Activated B cell treated with CpG ODN at 0.5 μM for 24 hours (primary cell): ENCODE measurements at regions not wholly inside any gene's neighbourhood (a gene's known extent, or its start where the extent isn't known, plus 50 kb on each side); places are given as distances from the start of the nearest gene placed in this dataset.

ENCODE experiments used
- ATAC-seq: fragments of 200-7000 bp; cut with Tn5 transposase; one replicate; pipeline ENCODE4 v1.10.0; 2021; ENCODE audit warnings: low read depth, mild to moderate bottlenecking, moderate library complexity
- CTCF ChIA-PET: fragments of 350-600 bp; sonication (Branson Sonifier 250); formaldehyde crosslinking; loops from one replicate; lab custom pipeline; 2021; ENCODE audit warnings: antibody characterized with exemption; lab: Charles Lee
- POLR2A ChIA-PET: fragments of 350-600 bp; sonication (Branson Sonifier 250); formaldehyde crosslinking; loops from one replicate; lab custom pipeline; 2021; ENCODE audit warnings: antibody characterized with exemption; lab: Charles Lee
- DNase-seq: peaks from one replicate; pipeline ENCODE4 v3.0.0; 2022
- H3K27ac Mint-ChIP-seq: one replicate; pipeline ENCODE4 v1.8.0; 2020; ENCODE audit warnings: mixed read lengths
- H3K27me3 Mint-ChIP-seq: one replicate; pipeline ENCODE4 v1.8.0; 2021; ENCODE audit warnings: mixed read lengths
- H3K36me3 Mint-ChIP-seq: one replicate; pipeline ENCODE4 v1.8.0; 2021; ENCODE audit warnings: low read depth, mixed read lengths
- H3K4me1 Mint-ChIP-seq: one replicate; pipeline ENCODE4 v1.8.0; 2021; ENCODE audit warnings: mixed read lengths
- H3K4me3 Mint-ChIP-seq: one replicate; pipeline ENCODE4 v1.8.0; 2020; ENCODE audit warnings: mild to moderate bottlenecking, mixed read lengths
- H3K9me3 Mint-ChIP-seq: one replicate; pipeline ENCODE4 v1.8.0; 2020; ENCODE audit warnings: mixed read lengths
- intact Hi-C: fragments of 100-400 bp; cut with micrococcal nuclease; formaldehyde crosslinking; loops from one replicate; pipeline ENCODE4 v1.15.1; 2024
- TF ChIP-seq, protein P1 (sequence below): fragments of 200-600 bp; IDR thresholded peaks from one replicate; pipeline ENCODE4 v1.8.0; 2022; ENCODE audit warnings: antibody characterized with exemption, mild to moderate bottlenecking

DNA sequence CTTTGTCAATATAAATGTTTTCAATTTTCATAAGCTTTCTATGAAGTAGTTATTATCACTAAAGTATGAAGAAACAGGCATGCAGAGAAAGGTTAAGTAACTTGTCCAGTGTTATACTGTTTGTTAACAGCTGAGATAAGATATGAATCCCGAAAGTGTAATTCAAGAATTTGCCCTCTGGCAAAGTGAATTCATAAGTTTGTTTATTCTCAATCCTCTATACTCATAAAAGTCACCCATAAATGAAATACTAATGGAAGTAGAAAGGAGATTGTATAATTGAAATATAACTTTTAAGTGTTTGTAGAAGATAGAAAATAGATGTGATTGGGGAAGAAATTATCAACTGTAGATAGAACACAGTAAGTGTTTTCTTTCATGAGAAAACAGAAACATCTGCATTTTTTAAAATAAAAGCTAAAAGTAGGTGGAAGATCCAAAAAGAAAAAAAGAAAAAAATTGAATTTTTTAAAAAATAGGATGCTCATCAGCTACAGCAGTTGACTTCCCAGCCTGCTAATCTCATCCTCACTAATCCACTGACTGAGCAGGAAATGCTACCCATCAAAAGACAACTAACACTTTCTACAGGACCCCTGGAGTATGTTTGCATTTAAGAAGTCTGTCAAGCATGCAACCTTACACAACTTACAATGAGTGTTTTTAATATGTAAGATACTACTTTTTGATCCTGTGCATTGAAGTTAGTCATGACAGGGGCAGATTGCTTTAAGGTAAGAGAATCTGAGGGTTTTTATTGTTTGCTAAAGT is 878.1 kb downstream of the SI start:
- no peaks in the 10 kb centered on the region for H3K27me3 Mint-ChIP-seq
- no peaks in the 10 kb centered on the region for H3K4me1 Mint-ChIP-seq

DNA sequence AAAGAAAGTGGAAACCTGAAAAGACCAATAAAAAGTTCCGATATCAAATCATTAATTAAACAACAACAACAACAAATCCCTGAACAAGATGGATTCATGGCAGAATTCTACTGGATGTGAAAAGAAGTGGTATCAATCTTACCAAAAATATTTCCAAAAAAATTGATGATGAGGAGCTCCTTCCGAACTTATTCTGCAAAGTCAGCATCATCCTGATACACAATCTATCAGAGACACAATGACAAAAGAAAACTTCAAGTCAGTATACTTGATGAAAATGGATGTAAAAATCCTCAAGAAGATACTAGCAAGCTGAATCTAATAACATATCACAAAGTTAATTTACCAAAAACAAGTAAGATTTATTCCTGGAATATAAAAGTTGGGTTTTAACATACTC is 881.8 kb downstream of the SI start:
- H3K9me3 Mint-ChIP-seq = peaks cover 4% of the 10 kb centered on the region
- ChIA-PET POLR2A (no interaction called here), CTCF (no interaction called here)
- TF ChIP-seq, protein P1, sequence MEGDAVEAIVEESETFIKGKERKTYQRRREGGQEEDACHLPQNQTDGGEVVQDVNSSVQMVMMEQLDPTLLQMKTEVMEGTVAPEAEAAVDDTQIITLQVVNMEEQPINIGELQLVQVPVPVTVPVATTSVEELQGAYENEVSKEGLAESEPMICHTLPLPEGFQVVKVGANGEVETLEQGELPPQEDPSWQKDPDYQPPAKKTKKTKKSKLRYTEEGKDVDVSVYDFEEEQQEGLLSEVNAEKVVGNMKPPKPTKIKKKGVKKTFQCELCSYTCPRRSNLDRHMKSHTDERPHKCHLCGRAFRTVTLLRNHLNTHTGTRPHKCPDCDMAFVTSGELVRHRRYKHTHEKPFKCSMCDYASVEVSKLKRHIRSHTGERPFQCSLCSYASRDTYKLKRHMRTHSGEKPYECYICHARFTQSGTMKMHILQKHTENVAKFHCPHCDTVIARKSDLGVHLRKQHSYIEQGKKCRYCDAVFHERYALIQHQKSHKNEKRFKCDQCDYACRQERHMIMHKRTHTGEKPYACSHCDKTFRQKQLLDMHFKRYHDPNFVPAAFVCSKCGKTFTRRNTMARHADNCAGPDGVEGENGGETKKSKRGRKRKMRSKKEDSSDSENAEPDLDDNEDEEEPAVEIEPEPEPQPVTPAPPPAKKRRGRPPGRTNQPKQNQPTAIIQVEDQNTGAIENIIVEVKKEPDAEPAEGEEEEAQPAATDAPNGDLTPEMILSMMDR = no peak
- no peaks in the 10 kb centered on the region for H3K36me3 Mint-ChIP-seq
- no peak overlapping the region for H3K27ac Mint-ChIP-seq
- H3K27me3 Mint-ChIP-seq = no peaks in the 10 kb centered on the region
- DNase-seq (no peak), ATAC-seq (no peak)
- no peak overlapping the region for H3K4me3 Mint-ChIP-seq
- intact Hi-C loops = no loop called here
- H3K4me1 Mint-ChIP-seq = no peaks in the 10 kb centered on the region

More for the DNA sequence above, 878.1 kb downstream of the SI start:
- TF ChIP-seq, protein P1 = no peak
- H3K27ac Mint-ChIP-seq = no peak overlapping the region
- no peaks in the 10 kb centered on the region for H3K36me3 Mint-ChIP-seq
- no peak overlapping the region for H3K4me3 Mint-ChIP-seq
- intact Hi-C loops = no loop called here
- ATAC-seq (no peak), DNase-seq (no peak)
- H3K9me3 Mint-ChIP-seq = peaks cover 5% of the 10 kb centered on the region
- POLR2A ChIA-PET = no interaction called here
- CTCF ChIA-PET = no interaction called here

DNA sequence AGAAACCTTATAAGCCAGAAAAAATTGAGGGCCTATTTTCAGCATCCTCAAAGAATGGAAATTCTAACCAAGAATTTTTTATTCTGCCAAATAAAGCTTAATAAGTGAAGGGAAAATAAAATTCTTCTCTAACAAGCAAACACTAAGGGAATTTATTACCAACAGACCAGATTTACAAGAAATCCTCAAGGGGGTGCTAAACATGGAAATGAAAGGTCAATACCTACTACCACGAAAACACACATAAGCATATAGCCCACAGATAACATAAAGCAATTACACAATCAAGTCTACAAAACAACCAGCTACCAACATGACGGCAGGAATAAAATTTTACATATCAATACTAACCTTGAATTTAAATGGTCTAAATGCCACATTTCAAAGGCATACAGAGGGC is 883.5 kb downstream of the SI start:
- intact Hi-C loops = no loop called here

DNA sequence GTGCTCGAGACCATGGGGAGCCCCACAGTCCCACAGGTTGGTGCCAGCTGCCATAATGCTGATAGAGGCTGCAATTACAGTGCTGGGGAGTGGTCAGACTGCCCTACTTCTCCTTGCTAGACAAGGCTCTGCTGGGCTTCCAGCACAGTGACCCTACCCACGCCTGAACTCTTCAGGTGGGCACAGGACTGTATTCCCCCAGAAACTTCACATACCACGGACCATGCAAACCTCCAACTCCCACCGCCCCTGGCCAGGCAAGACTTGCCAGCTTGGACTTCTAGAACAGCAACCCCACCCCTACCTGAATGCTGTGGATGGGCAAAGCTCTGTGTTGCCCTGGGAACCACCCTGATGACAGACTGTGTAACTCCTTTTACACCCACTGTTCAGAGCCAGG is 885.3 kb downstream of the SI start:
- Mint-ChIP-seq H3K4me3 (no peak overlapping the region), H3K4me1 (no peaks in the 10 kb centered on the region), H3K27ac (no peak overlapping the region), H3K9me3 (peaks cover 4% of the 10 kb centered on the region), H3K36me3 (no peaks in the 10 kb centered on the region), H3K27me3 (no peaks in the 10 kb centered on the region)
- POLR2A ChIA-PET = no interaction called here
- DNase-seq (no peak), ATAC-seq (no peak)
- CTCF ChIA-PET = no interaction called here
- intact Hi-C loops = no loop called here
- TF ChIP-seq, protein P1 = no peak

More for the DNA sequence above, 883.5 kb downstream of the SI start:
- Mint-ChIP-seq H3K4me1 (no peaks in the 10 kb centered on the region), H3K36me3 (no peaks in the 10 kb centered on the region), H3K27ac (no peak overlapping the region), H3K4me3 (no peak overlapping the region), H3K9me3 (peaks cover 4% of the 10 kb centered on the region), H3K27me3 (no peaks in the 10 kb centered on the region)
- DNase-seq (no peak), ATAC-seq (no peak)
- ChIA-PET POLR2A (no interaction called here), CTCF (no interaction called here)
- TF ChIP-seq, protein P1 = no peak

DNA sequence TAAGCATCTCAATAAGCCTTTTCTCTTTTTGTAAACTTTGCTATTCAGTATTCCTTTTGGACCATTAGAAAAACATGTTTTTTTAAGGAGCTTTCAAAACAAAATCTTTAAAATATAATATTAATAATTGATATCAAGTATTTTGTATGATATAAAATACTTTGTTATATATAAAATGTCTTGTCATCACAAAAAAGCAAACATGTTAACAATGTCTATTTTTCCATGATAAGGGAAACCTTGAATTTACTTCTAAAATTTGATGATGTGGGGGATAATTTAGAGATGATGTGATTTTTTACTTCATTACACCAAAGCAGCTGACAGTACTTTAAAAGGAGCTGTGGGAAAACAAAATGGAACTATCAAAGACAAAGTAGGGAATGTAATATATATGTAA is 887.7 kb downstream of the SI start:
- no peaks in the 10 kb centered on the region for H3K36me3 Mint-ChIP-seq
- ATAC-seq = no peak
- POLR2A ChIA-PET = no interaction called here
- intact Hi-C loops = no loop called here
- no peak overlapping the region for H3K27ac Mint-ChIP-seq
- CTCF ChIA-PET = no interaction called here
- H3K4me1 Mint-ChIP-seq = no peaks in the 10 kb centered on the region
- no peak for DNase-seq
- H3K4me3 Mint-ChIP-seq = no peak overlapping the region
- TF ChIP-seq, protein P1 = no peak
- H3K27me3 Mint-ChIP-seq = no peaks in the 10 kb centered on the region
- H3K9me3 Mint-ChIP-seq = peaks cover 2% of the 10 kb centered on the region
